ENCODE measurements at regions not wholly inside any gene's neighbourhood (a gene's known extent, or its start where the extent isn't known, plus 50 kb on each side); places are given as distances from the start of the nearest gene placed in this dataset.

GRCh38 chr14:84454114-84454513 lies 1075.8 kb upstream of the FLRT2 start:
- no peak for ATAC-seq

DNA sequence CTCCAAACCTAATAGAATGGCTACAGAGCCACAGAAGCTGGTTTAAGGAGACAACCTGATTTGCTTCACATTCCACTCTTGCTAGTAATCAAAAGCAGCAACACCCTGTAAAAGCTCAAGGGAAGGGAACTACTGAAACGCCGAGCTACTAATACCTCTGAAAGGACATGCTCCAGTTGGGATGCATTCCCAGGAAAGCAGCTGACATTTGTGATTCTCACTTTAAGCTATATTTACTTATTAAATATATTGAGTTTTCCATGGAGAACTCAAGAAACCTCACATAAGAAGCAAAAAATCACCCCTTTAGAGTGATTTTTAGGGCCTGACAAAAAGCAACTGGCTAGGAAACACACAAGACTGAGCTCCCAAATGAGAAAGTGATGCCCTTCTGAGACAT lies 1073.0 kb upstream of the FLRT2 start:
- intact Hi-C loops (cut with micrococcal nuclease): no loop called here
- Histone ChIP-seq H3K36me3 (ENCODE audit: control insufficient read depth, insufficient read depth, low read length) (no peaks in the 10 kb centered on the region), H3K27me3 (ENCODE audit: control insufficient read depth, insufficient read depth, low read length) (no peaks in the 10 kb centered on the region), H3K27ac (ENCODE audit: low read length) (no peak overlapping the region), H3K4me1 (ENCODE audit: control insufficient read depth, insufficient read depth, low read length) (no peaks in the 10 kb centered on the region), H3K4me3 (ENCODE audit: low read length) (no peak overlapping the region), H3K9me3 (ENCODE audit: control insufficient read depth, insufficient read depth, low read length) (no peaks in the 10 kb centered on the region)
- no peak overlapping the region for H3K27ac Mint-ChIP-seq
- ATAC-seq (no peak), DNase-seq (no peak)
- WGBS (ENCODE audit: insufficient coverage): 100% methylated on average over 2 of the region's 2 CpGs
- H3K4me3 Mint-ChIP-seq: no peak overlapping the region
- H3K9me3 Mint-ChIP-seq: peaks cover 0 to 2% of the 10 kb centered on the region in 2 donors
- H3K36me3 Mint-ChIP-seq: no peaks in the 10 kb centered on the region
- no peak for TF ChIP-seq CTCF (IDR thresholded peaks at IDR 0.05)
- H3K27me3 Mint-ChIP-seq (ENCODE audit: low read depth in 2 of 2): no peaks in the 10 kb centered on the region
- H3K4me1 Mint-ChIP-seq: no peaks in the 10 kb centered on the region

More at GRCh38 chr14:84454114-84454513, 1075.8 kb upstream of the FLRT2 start:
- Histone ChIP-seq H3K27me3 (ENCODE audit: control insufficient read depth, insufficient read depth, low read length) (no peaks in the 10 kb centered on the region), H3K4me3 (ENCODE audit: low read length) (no peak overlapping the region), H3K4me1 (ENCODE audit: control insufficient read depth, insufficient read depth, low read length) (no peaks in the 10 kb centered on the region), H3K36me3 (ENCODE audit: control insufficient read depth, insufficient read depth, low read length) (no peaks in the 10 kb centered on the region), H3K9me3 (ENCODE audit: control insufficient read depth, insufficient read depth, low read length) (no peaks in the 10 kb centered on the region), H3K27ac (ENCODE audit: low read length) (no peak overlapping the region)
- 83% methylated on average over 4 of the region's 4 CpGs for WGBS (ENCODE audit: insufficient coverage)
- DNase-seq: no peak
- no peaks in the 10 kb centered on the region for H3K4me1 Mint-ChIP-seq
- TF ChIP-seq CTCF (IDR thresholded peaks at IDR 0.05): no peak
- no peaks in the 10 kb centered on the region for H3K36me3 Mint-ChIP-seq
- no peaks in the 10 kb centered on the region for H3K9me3 Mint-ChIP-seq
- H3K4me3 Mint-ChIP-seq: no peak overlapping the region
- H3K27me3 Mint-ChIP-seq (ENCODE audit: low read depth in 2 of 2): no peaks in the 10 kb centered on the region
- H3K27ac Mint-ChIP-seq: no peak overlapping the region
- intact Hi-C loops (cut with micrococcal nuclease): no loop called here

- no peaks in the 10 kb centered on the region for H3K9me3 ChIP-seq (ENCODE audit: control insufficient read depth, insufficient read depth, low read length)
- no peak overlapping the region for H3K4me3 ChIP-seq (ENCODE audit: low read length)
- no peak overlapping the region for H3K27ac ChIP-seq (ENCODE audit: low read length)
- no peaks in the 10 kb centered on the region for H3K36me3 ChIP-seq (ENCODE audit: control insufficient read depth, insufficient read depth, low read length)
- Mint-ChIP-seq H3K36me3 (no peaks in the 10 kb centered on the region), H3K27me3 (ENCODE audit: low read depth in 2 of 2) (no peaks in the 10 kb centered on the region), H3K4me3 (no peak overlapping the region), H3K4me1 (no peaks in the 10 kb centered on the region), H3K9me3 (peaks cover 0 to 2% of the 10 kb centered on the region in 2 donors), H3K27ac (no peak overlapping the region)
- DNase-seq (no peak), ATAC-seq (no peak)
- no peaks in the 10 kb centered on the region for H3K27me3 ChIP-seq (ENCODE audit: control insufficient read depth, insufficient read depth, low read length)
- intact Hi-C loops (cut with micrococcal nuclease): no loop called here
- TF ChIP-seq CTCF (IDR thresholded peaks at IDR 0.05): no peak
- H3K4me1 ChIP-seq (ENCODE audit: control insufficient read depth, insufficient read depth, low read length): no peaks in the 10 kb centered on the region
- WGBS (ENCODE audit: insufficient coverage): 86% methylated on average over 1 of the region's 1 CpG
These were observed 1071.1 kb upstream of the FLRT2 start for GRCh38 chr14:84458881-84459280.

DNA sequence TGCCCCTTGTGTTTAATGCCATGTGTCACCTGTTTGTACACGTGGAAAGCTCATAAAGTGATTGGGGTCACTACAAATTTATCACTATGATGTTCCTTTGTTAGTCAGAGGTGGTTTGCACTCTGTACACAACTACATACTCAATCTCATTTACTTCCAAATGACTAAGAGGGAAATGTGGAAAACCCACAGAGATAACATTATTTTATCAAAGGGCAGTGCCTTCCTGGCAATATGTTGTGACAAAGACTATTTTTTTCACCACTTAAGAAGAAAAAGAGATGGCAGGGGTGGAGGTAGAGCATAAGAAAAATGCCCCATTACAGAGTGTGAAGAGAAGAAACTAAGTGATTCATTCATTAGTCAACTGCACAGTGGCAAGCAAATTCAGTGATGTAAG lies 1064.1 kb upstream of the FLRT2 start:
- ATAC-seq (no peak), DNase-seq (no peak)
- no peak overlapping the region for H3K4me3 Mint-ChIP-seq
- H3K27me3 ChIP-seq (ENCODE audit: control insufficient read depth, insufficient read depth, low read length): no peaks in the 10 kb centered on the region
- H3K4me1 Mint-ChIP-seq: no peaks in the 10 kb centered on the region
- TF ChIP-seq CTCF (IDR thresholded peaks at IDR 0.05): no peak
- no peak overlapping the region for H3K27ac ChIP-seq (ENCODE audit: low read length)
- no peaks in the 10 kb centered on the region for H3K9me3 ChIP-seq (ENCODE audit: control insufficient read depth, insufficient read depth, low read length)
- H3K4me1 ChIP-seq (ENCODE audit: control insufficient read depth, insufficient read depth, low read length): no peaks in the 10 kb centered on the region
- H3K36me3 ChIP-seq (ENCODE audit: control insufficient read depth, insufficient read depth, low read length): no peaks in the 10 kb centered on the region
- 50% methylated on average over 1 of the region's 1 CpG for WGBS (ENCODE audit: insufficient coverage)
- H3K9me3 Mint-ChIP-seq: peaks cover 10 to 11% of the 10 kb centered on the region in 2 donors
- H3K4me3 ChIP-seq (ENCODE audit: low read length): no peak overlapping the region
- no peak overlapping the region for H3K27ac Mint-ChIP-seq
- intact Hi-C loops (cut with micrococcal nuclease): no loop called here
- H3K27me3 Mint-ChIP-seq (ENCODE audit: low read depth in 2 of 2): no peaks in the 10 kb centered on the region
- H3K36me3 Mint-ChIP-seq: no peaks in the 10 kb centered on the region

Data from natural killer cell (primary cell).